ENCODE measurements at regions not wholly inside any gene's neighbourhood (a gene's known extent, or its start where the extent isn't known, plus 50 kb on each side); places are given as distances from the start of the nearest gene placed in this dataset.

GRCh38 chr1:55381983-55382382, 166.8 kb upstream of the USP24 start:
- TF ChIP-seq POLR2A (IDR thresholded peaks at IDR 0.05) (no peak), CTCF (IDR thresholded peaks at IDR 0.05) (no peak)
